ENCODE measurements at regions not wholly inside any gene's neighbourhood (a gene's known extent, or its start where the extent isn't known, plus 50 kb on each side); places are given as distances from the start of the nearest gene placed in this dataset.
"Not testable (repeated sequence)": the region's sequence is repeated elsewhere in the genome, so short reads cannot be mapped to it uniquely, and the experiment has no call there.

DNA sequence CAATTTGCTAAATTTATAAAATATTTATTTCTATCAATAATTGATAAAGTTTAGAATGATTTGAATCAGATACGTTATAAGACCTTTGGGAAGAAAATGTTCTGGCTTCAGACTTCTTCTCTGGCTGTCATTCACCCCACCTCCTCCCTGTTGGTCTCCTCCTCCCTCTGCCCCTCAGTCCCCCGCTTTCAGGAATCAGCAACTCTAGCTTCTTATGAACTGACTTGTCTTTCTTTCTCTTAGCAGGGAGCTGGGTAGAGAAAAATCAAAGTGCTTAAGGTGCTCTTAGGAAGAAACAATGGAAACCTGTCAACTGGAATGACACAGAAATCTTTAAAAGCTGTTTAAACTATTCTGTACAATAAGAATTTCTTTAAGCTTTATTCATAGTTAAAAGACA is 71.3 kb upstream of the ETV3 start:
- no peak for DNase-seq (ENCODE audit: extremely low spot score)
- TF ChIP-seq, protein P1, sequence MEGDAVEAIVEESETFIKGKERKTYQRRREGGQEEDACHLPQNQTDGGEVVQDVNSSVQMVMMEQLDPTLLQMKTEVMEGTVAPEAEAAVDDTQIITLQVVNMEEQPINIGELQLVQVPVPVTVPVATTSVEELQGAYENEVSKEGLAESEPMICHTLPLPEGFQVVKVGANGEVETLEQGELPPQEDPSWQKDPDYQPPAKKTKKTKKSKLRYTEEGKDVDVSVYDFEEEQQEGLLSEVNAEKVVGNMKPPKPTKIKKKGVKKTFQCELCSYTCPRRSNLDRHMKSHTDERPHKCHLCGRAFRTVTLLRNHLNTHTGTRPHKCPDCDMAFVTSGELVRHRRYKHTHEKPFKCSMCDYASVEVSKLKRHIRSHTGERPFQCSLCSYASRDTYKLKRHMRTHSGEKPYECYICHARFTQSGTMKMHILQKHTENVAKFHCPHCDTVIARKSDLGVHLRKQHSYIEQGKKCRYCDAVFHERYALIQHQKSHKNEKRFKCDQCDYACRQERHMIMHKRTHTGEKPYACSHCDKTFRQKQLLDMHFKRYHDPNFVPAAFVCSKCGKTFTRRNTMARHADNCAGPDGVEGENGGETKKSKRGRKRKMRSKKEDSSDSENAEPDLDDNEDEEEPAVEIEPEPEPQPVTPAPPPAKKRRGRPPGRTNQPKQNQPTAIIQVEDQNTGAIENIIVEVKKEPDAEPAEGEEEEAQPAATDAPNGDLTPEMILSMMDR (IDR thresholded peaks at IDR 0.05; ENCODE audit: control extremely low read depth, extremely low read depth, low read depth, missing control alignments) = no peak
- ChIA-PET CTCF (interaction anchor here (1.2 kb wide), 2 partner anchors 9 to 13 kb away, joined by 3 to 5 read pairs; no protein-coding TSS in a partner anchor), POLR2A (no interaction called here)

DNA sequence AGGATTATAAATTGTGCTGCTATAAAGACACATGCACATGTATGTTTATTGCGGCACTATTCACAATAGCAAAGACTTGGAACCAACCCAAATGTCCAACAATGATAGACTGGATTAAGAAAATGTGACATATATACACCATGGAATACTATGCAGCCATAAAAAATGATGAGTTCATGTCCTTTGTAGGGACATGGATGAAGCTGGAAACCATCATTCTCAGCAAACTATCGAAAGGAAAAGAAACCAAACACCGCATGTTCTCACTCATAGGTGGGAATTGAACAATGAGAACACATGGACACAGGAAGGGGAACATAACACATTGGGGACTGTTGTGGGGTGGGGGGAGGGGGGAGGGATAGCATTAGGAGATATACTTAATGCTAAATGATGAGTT is 67.8 kb upstream of the ETV3 start:
- DNase-seq (ENCODE audit: extremely low spot score); POLR2A ChIA-PET: not testable (repeated sequence)
- CTCF ChIA-PET = interaction anchor here (1.0 to 1.1 kb wide), 2 partner anchors 10 to 12 kb away, joined by 3 to 4 read pairs; no protein-coding TSS in a partner anchor

DNA sequence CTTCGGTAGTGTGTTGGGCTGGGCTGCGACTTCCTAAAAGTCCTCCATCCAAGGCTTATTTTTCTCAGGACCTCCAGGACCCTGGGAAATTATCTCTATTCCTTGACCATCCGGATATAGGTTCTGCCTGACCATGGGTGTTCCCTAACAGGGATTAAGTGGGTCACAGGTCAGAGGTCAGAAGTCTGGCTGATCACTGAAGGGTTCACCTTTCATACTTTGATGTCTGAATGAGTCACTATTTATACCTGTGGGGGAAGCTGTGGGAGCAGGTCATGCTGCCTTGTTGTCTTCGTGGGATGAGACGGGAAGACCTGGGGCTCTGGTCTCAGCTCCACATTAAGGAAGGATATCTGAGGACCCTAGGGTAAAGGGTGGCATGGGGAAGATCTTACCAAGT is 65.0 kb upstream of the ETV3 start:
- CTCF ChIA-PET = interaction anchor here (0.9 to 2.1 kb wide), 4 partner anchors 14 to 286 kb away, joined by 3 to 8 read pairs (median 4); no protein-coding TSS in a partner anchor

DNA sequence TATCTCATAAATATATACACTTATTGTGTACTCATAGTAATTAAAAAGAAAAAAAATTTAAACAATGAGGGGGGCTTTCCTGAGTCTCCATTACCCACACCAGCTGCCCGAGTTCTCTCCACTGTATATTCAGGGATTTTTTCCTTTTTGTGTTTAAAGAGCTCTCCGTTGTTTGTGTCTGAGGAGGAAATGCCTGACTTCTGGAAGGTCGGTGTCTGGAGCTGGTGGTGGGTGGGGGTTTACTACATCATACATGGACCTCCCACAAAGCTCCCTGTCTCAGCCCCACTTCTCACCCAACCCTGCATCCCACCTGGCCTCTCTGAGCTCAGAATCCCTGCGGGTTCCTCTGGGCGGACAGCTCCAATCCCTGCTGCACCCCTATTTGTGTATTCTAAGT is 64.1 kb upstream of the ETV3 start:
- POLR2A ChIA-PET = no interaction called here
- CTCF ChIA-PET = interaction anchor here (0.8 to 2.1 kb wide), 5 partner anchors 15 to 294 kb away, joined by 3 to 8 read pairs (median 4); no protein-coding TSS in a partner anchor
- TF ChIP-seq, protein P1 (IDR thresholded peaks at IDR 0.05; ENCODE audit: control extremely low read depth, extremely low read depth, low read depth, missing control alignments) = no peak
- no peak for DNase-seq (ENCODE audit: extremely low spot score)

More for the DNA sequence above, 65.0 kb upstream of the ETV3 start:
- POLR2A ChIA-PET = no interaction called here
- TF ChIP-seq, protein P1 (IDR thresholded peaks at IDR 0.05; ENCODE audit: control extremely low read depth, extremely low read depth, low read depth, missing control alignments) = no peak
- DNase-seq (ENCODE audit: extremely low spot score) = no peak

DNA sequence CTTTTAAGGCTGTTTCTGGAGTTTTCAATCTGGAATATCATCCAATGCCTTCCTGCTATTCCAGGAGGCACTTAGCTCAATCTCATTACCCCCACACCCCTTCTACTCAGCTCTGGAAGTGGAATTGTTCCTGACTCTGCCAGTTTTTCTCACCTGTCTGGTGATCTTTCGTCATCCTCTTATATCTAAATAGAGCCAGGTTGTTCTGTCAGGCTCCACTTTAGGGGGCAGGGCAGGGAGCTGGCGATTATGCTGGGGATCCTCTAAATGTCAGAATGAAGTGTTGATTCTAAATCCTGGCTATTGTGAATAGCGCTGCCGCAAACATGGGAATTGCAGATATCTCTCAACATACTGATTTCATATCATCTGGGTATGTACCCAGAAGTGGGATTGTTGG is 63.6 kb upstream of the ETV3 start:
- POLR2A ChIA-PET = no interaction called here
- DNase-seq (ENCODE audit: extremely low spot score) = no peak
- TF ChIP-seq, protein P1 (IDR thresholded peaks at IDR 0.05; ENCODE audit: control extremely low read depth, extremely low read depth, low read depth, missing control alignments) = no peak
- CTCF ChIA-PET = interaction anchor here (1.5 to 2.1 kb wide), 2 partner anchors 19 to 26 kb away, joined by 4 to 8 read pairs; no protein-coding TSS in a partner anchor

DNA sequence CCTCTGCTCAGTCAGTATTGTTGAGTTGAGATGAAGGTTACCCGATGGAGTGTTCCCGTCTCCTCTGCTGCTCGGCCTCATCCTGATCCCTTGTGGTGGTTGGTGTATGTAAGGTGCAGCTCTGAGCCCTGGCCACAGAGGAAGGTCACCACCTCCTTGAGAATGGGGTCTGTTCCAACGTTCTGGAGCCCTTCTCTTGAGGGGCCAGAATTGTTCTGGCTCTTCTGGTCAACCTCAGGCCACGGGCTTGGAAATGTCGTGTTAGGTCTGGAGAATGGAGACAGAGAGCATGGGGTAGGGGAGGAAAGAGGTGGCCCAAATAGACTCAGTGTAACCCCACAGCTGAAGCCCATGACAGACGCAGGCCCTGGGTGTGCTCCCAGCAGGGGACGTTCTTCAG is 62.3 kb upstream of the ETV3 start:
- no peak for DNase-seq (ENCODE audit: extremely low spot score)
- ChIA-PET POLR2A (no interaction called here), CTCF (interaction anchor here (1.4 kb wide), 1 partner anchor 306 kb away, joined by 3 read pairs; no protein-coding TSS in a partner anchor)
- TF ChIP-seq, protein P1 (IDR thresholded peaks at IDR 0.05; ENCODE audit: control extremely low read depth, extremely low read depth, low read depth, missing control alignments) = no peak

DNA sequence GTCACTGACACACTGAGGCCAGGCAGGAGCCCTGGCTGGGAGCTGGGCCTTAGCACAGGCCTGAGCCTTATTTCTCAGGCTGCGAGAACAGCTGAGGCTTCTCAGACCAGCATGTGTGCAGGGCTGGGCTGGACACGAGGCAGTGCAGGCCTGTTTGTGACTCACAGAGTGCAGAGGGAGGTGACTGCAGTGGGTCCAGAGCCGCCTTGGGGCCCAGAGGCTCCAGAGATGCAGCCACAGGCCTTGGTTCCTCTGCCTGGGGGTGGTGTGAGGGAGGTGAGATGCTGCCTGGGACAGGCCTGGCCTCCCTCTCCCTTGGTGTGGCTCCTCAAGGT is 61.2 kb upstream of the ETV3 start:
- TF ChIP-seq, protein P1 (IDR thresholded peaks at IDR 0.05; ENCODE audit: control extremely low read depth, extremely low read depth, low read depth, missing control alignments) = no peak
- DNase-seq (ENCODE audit: extremely low spot score) = no peak
- POLR2A ChIA-PET = no interaction called here
- CTCF ChIA-PET = interaction anchor here (1.2 to 1.4 kb wide), 2 partner anchors 170 to 290 kb away, joined by 3 read pairs; no protein-coding TSS in a partner anchor

All from GM10248 (cell line).